ENCODE measurements at regions not wholly inside any gene's neighbourhood (a gene's known extent, or its start where the extent isn't known, plus 50 kb on each side); places are given as distances from the start of the nearest gene placed in this dataset.

GRCh38 chr4:110306303-110306702 is 107.9 kb upstream of the ELOVL6 start:
- no peaks in the 10 kb centered on the region for H3K9me3 ChIP-seq (ENCODE audit: insufficient read depth, low read depth, low read length)
- H3K4me2 ChIP-seq (ENCODE audit: low read depth, low read length, poor library complexity, severe bottlenecking), result no peak overlapping the region
- TF ChIP-seq EZH2phosphoT487 (IDR thresholded peaks at IDR 0.05; ENCODE audit: borderline replicate concordance) (no peak), CTCF (conservative IDR thresholded peaks at IDR 0.05; ENCODE audit: low read length) (no peak)
- H3K9me2 ChIP-seq (replicated peaks; ENCODE audit: low read depth, low read length), result no peaks in the 10 kb centered on the region
- no peaks in the 10 kb centered on the region for H4K20me1 ChIP-seq (ENCODE audit: insufficient read depth, low read length, poor library complexity, severe bottlenecking)
- H3K4me3 ChIP-seq (ENCODE audit: low read length, poor library complexity, severe bottlenecking), result no peak overlapping the region
- H3K79me2 ChIP-seq (ENCODE audit: insufficient read depth, low read length), result no peaks in the 10 kb centered on the region
- H3K9ac ChIP-seq (ENCODE audit: low read depth, low read length, poor library complexity, severe bottlenecking), result no peak overlapping the region
- H3K4me1 ChIP-seq (ENCODE audit: insufficient read depth, low read length, poor library complexity, severe bottlenecking), result no peaks in the 10 kb centered on the region
- H3F3A ChIP-seq (ENCODE audit: low read depth), result no peaks in the 10 kb centered on the region
- no peaks in the 10 kb centered on the region for H3K27me3 ChIP-seq (ENCODE audit: insufficient read depth, low read length, poor library complexity, severe bottlenecking)
- no peaks in the 10 kb centered on the region for H3K36me3 ChIP-seq (ENCODE audit: insufficient read depth, low read length)
- H2AFZ ChIP-seq (ENCODE audit: low read length), result no peak overlapping the region

GRCh38 chr4:110305455-110305854 is 107.0 kb upstream of the ELOVL6 start:
- no peaks in the 10 kb centered on the region for H3F3A ChIP-seq (ENCODE audit: low read depth)
- H3K79me2 ChIP-seq (ENCODE audit: insufficient read depth, low read length), result no peaks in the 10 kb centered on the region
- H3K4me3 ChIP-seq (ENCODE audit: low read length, poor library complexity, severe bottlenecking), result no peak overlapping the region
- H4K20me1 ChIP-seq (ENCODE audit: insufficient read depth, low read length, poor library complexity, severe bottlenecking), result no peaks in the 10 kb centered on the region
- H2AFZ ChIP-seq (ENCODE audit: low read length), result no peak overlapping the region
- no peaks in the 10 kb centered on the region for H3K4me1 ChIP-seq (ENCODE audit: insufficient read depth, low read length, poor library complexity, severe bottlenecking)
- no peak overlapping the region for H3K4me2 ChIP-seq (ENCODE audit: low read depth, low read length, poor library complexity, severe bottlenecking)
- TF ChIP-seq EZH2phosphoT487 (IDR thresholded peaks at IDR 0.05; ENCODE audit: borderline replicate concordance) (no peak), CTCF (conservative IDR thresholded peaks at IDR 0.05; ENCODE audit: low read length) (no peak)
- no peaks in the 10 kb centered on the region for H3K9me3 ChIP-seq (ENCODE audit: insufficient read depth, low read depth, low read length)
- H3K9ac ChIP-seq (ENCODE audit: low read depth, low read length, poor library complexity, severe bottlenecking), result no peak overlapping the region
- H3K27me3 ChIP-seq (ENCODE audit: insufficient read depth, low read length, poor library complexity, severe bottlenecking), result no peaks in the 10 kb centered on the region
- H3K36me3 ChIP-seq (ENCODE audit: insufficient read depth, low read length), result no peaks in the 10 kb centered on the region
- H3K9me2 ChIP-seq (replicated peaks; ENCODE audit: low read depth, low read length), result no peaks in the 10 kb centered on the region

GRCh38 chr4:110296892-110297291 is 98.5 kb upstream of the ELOVL6 start:
- H2AFZ ChIP-seq (ENCODE audit: low read length), result no peak overlapping the region
- no peaks in the 10 kb centered on the region for H3K9me3 ChIP-seq (ENCODE audit: insufficient read depth, low read depth, low read length)
- H3K4me2 ChIP-seq (ENCODE audit: low read depth, low read length, poor library complexity, severe bottlenecking), result no peak overlapping the region
- H3K9me2 ChIP-seq (replicated peaks; ENCODE audit: low read depth, low read length), result no peaks in the 10 kb centered on the region
- no peak overlapping the region for H3K4me3 ChIP-seq (ENCODE audit: low read length, poor library complexity, severe bottlenecking)
- TF ChIP-seq EZH2phosphoT487 (IDR thresholded peaks at IDR 0.05; ENCODE audit: borderline replicate concordance), result no peak
- TF ChIP-seq CTCF (conservative IDR thresholded peaks at IDR 0.05; ENCODE audit: low read length), result no peak
- H3K79me2 ChIP-seq (ENCODE audit: insufficient read depth, low read length), result no peaks in the 10 kb centered on the region
- H4K20me1 ChIP-seq (ENCODE audit: insufficient read depth, low read length, poor library complexity, severe bottlenecking), result no peaks in the 10 kb centered on the region
- H3K27me3 ChIP-seq (ENCODE audit: insufficient read depth, low read length, poor library complexity, severe bottlenecking), result no peaks in the 10 kb centered on the region
- H3K36me3 ChIP-seq (ENCODE audit: insufficient read depth, low read length), result no peaks in the 10 kb centered on the region
- H3F3A ChIP-seq (ENCODE audit: low read depth), result no peaks in the 10 kb centered on the region
- H3K4me1 ChIP-seq (ENCODE audit: insufficient read depth, low read length, poor library complexity, severe bottlenecking), result peaks cover 12% of the 10 kb centered on the region
- H3K9ac ChIP-seq (ENCODE audit: low read depth, low read length, poor library complexity, severe bottlenecking), result no peak overlapping the region
